GM19455 (cell line): ENCODE measurements at regions not wholly inside any gene's neighbourhood (a gene's known extent, or its start where the extent isn't known, plus 50 kb on each side); places are given as distances from the start of the nearest gene placed in this dataset.

Experiments
- ATAC-seq: cut with Tn5 transposase; IDR thresholded peaks from one replicate; pipeline ENCODE4 v1.9.1; 2021; ENCODE audit not compliant: unreplicated experiment

DNA sequence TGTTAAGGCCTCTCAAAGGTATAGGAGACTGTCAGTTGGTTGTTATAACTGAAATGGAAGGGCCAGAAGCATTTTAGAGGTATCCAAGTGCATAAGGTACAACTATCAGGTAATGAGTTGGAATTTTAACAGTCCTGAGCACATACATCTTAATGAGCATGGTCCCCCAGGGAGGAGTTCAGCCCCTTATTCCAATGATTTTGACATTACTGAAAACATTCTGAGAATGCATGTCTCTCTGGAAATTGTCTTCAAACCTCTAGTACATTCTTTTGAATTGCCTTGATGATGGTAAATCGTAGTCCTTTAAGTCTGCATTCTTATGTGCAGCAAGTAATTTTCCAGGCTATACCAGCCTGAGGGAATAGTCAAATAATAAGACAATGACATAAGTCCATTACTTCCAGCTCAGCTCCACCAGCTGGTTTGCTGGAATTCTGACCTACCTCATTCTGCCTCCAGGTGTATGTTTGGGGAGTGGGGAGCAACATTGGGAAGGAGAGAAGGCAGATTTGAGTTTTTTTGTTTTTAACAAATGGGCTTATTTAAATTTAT is 239.2 kb downstream of the MSRB3 start:
- ATAC-seq, result no peak

GRCh38 chr12:65518771-65519170 is 240.3 kb downstream of the MSRB3 start:
- no peak for ATAC-seq

DNA sequence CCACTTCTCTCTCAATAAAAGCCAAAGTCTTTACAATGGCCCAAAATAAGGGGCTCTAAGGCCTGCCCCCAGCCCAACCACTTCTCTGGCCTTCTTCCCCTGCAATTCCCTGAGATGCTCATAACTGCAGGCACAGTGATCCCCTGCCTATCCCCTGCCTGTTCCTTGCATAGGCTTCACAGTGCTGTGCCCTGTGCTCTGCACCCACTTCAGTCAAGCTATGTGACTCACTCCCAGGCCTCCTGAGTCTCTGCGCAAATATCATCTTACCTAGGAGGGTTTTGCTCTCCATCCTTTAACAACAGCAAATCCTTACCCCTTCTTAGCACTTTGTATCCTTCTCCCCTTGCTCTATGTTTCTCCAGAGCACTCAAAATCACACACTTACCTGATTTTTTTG is 242.2 kb downstream of the MSRB3 start:
- ATAC-seq, result no peak

DNA sequence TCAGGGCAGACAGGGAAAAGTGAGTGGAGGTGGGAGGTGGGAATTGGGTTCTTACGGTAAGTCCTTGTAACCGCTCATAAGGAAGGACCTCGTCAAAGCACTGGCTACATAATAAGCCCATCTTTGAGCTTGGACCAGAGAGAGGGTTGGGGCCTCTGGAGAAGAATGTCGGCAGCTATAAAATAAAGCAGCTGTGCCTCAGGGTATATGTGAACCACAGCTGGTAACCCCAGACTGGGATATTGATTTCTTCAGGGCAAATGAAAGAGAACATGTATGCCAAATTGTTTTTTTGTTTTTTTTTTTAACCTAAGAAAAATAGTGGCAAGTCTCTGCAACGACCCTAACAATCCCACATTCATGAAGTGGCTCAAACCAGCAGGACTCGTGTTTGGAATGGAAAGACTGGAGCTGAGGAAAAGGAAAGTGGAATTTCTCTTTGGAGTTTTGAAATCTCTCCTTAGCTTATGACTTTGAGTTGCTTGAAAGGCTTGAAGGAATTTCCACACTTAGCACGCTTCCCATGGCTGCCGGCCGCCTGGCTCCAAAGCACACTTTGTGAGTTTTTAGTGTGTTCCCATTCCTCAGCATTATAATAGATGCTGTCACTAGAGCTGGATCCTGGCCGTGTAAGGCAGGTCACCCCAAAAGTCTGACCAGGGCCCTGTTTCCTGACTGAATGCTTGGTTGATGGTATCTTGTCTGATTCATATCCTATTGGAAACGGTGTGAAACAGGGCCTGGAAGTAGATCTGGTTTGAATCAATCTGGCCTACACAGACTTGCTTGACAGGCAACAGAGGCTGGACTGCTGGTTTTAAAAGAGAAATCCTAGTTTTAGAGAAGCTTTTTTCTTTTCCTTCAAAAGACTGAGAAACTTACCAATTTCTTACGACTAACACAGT is 244.7 kb downstream of the MSRB3 start:
- ATAC-seq, result no peak

GRCh38 chr12:65524666-65525065 is 246.2 kb downstream of the MSRB3 start:
- no peak for ATAC-seq

GRCh38 chr12:65525491-65526141 is 247.1 kb downstream of the MSRB3 start:
- no peak for ATAC-seq

DNA sequence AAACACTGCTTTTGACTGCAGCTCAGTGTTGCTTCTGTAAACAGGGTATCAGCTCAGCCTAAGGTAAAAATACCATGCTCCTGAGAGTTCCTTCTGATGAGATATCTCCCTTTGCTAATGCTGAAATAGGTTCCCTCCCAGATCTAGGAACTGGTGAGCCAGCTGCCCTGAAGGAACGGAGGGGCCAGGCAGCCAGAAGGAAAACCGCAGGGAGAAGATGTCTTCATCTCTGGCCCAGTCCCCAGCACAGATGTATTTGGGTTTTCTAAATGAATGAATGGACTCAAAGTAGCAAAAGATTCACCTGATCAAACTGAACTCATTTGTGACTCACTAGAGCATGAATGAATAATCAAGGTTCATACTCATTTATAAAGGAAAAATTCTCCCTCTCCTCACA is 247.8 kb downstream of the MSRB3 start:
- no peak for ATAC-seq

- ATAC-seq, result no peak
These were observed 249.6 kb downstream of the MSRB3 start for GRCh38 chr12:65528127-65528526.

DNA sequence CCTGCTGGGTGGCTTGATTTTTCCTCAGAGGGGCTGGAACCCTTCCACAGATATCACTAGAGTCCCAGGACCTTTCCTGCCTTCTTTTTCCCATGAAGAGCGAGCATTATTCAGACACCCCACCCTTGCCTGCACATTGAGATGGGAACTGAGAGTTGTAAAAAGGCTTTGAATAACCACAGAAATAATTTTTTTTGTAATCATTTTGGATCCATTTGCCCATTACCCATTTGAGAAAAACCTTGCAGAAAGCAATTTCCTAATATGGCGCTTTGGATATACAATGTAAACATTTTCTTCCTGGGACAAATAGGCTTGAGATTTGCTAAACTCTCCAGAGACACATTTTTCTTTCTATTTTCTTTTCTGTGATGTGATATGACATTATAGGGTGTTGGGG is 250.6 kb downstream of the MSRB3 start:
- ATAC-seq, result no peak

DNA sequence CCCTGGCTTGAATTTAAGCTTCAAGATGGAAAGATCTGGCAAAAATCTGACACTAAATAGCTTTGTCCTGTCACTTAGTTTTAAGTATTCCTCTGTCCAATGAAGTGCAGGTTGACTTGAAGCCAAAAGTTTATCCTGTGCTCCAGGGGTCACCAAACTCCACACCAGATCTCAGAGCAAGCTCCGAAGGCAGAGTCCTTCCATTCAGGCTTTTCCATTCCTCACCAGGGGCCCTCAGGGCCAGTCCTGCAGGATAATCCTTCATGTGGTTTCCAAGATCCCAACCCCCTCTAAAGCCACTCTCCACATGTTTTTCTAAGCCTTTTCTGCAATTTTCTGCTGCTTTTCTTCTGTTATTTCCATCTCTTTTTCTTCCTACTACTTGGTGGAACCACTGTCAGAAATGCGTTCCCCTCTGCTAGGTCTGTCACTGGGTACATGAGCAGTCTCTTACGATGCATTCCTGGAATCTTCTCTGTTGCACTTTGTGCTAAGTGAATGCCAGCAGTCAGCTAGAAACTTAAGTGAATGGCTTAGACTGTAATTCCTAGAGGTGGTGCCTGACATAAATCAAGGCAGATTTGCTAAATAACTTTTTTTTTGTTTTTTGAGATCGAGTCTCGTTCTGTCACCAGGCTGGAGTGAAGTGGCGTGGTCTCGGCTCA is 251.4 kb downstream of the MSRB3 start:
- ATAC-seq, result no peak

- ATAC-seq, result no peak
These were observed 253.7 kb downstream of the MSRB3 start for GRCh38 chr12:65532162-65532561.

- ATAC-seq, result no peak
These were observed 254.3 kb downstream of the MSRB3 start for GRCh38 chr12:65532764-65533163.

GRCh38 chr12:65533177-65533883 is 254.8 kb downstream of the MSRB3 start:
- no peak for ATAC-seq

DNA sequence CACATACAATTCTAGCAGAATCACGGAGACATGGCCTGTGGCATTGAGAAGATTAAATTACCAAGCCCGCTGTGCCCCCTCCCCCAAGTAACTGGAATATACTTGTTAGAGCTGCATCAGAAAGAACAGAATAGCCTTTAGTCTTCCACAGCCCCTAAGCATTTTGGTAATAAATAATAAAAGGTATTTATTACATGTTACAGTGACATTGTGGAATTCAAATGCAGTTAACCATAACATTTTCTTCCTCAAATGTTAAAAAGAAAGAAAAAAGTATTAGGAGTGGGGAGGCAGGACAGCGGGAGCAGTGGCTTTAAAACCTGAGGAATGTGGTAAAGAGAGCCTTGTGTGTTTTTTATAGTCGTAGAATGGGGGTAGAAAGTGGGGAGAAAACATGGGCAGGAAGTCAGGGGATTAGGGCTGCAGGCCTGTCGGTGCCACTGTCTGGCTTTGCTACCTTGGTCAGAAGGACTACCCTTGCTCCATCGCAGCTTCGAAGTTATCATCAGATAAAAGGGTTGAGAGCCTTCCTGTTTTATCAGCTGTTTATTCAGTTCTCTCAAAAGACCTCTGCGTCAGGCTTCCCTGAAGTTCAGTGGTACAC is 255.9 kb downstream of the MSRB3 start:
- no peak for ATAC-seq

- ATAC-seq, result no peak
These were observed 257.5 kb downstream of the MSRB3 start for GRCh38 chr12:65535946-65536345.

DNA sequence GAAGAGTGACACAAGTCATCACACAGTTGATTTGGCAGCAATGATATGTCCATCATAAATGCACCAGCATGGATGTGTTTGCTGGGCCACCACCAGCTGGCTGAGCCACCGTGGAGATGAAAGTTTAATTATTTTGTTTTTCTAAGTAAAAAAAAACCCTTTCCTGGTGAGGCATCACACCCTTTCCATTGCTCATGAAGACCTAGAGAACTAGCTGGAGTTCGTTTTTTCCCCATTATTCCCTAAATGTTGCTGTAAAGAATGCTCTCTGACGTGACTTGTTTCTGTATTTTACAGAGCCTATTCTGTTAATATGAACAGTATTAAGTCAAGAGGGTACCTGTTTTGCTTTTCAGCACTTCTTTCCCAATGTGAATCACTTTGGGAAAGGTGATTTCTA is 257.9 kb downstream of the MSRB3 start:
- ATAC-seq, result no peak

GRCh38 chr12:65536876-65537681 is 258.6 kb downstream of the MSRB3 start:
- ATAC-seq, result no peak

DNA sequence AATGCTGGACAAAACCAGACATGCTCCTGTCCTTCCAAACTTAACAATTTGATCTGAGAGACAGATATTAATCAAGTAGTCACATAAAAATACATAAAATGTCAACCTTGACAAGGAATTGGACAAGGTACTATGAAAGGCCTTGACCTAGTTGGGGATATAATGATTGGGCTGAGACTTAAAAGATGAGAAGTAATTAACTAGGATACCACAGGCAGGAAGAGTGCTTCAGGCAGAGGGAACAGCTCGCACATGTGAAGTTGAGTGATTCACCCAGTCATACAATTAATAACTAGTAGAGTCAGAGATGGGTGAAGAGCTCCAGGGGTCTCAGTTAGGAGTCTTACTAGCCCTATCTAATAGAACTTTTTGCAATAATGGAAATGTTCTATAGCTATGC is 259.5 kb downstream of the MSRB3 start:
- no peak for ATAC-seq

GRCh38 chr12:65539023-65539422 is 260.5 kb downstream of the MSRB3 start:
- no peak for ATAC-seq

- ATAC-seq, result no peak
These were observed 261.7 kb downstream of the MSRB3 start for GRCh38 chr12:65540140-65540539.
